Small intestine (tissue), 7 donors: ENCODE measurements at regions not wholly inside any gene's neighbourhood (a gene's known extent, or its start where the extent isn't known, plus 50 kb on each side); places are given as distances from the start of the nearest gene placed in this dataset.

ENCODE experiments used
- DNase-seq, 2 donors: peaks; one replicate each; pipeline versions ENCODE4 v3.0.0 to v3.0.0-alpha.2; 2013
- FAIRE-seq: peaks from 2 replicates; lab custom pipeline; 2012; peaks lifted over from hg19 to GRCh38; lab: Jason Lieb, UNC
- H3K27ac ChIP-seq, 3 donors: one replicate each; pipeline ENCODE4 v1.5.1; 2013; ENCODE audit warnings: low read length in 2 of 3, mild to moderate bottlenecking in 2 of 3, control low read depth in 1 of 3, inconsistent platforms in 1 of 3, low read depth in 1 of 3, moderate library complexity in 1 of 3
- H3K27me3 ChIP-seq, 3 donors: one replicate each; pipeline ENCODE4 v1.6.1; 2013; ENCODE audit warnings: low read length in 3 of 3, inconsistent platforms in 1 of 3; ENCODE audit not compliant: control insufficient read depth in 3 of 3, insufficient read depth in 3 of 3
- H3K36me3 ChIP-seq, 3 donors: one replicate each; pipeline ENCODE4 v1.6.1; 2013; ENCODE audit warnings: low read length in 3 of 3, inconsistent platforms in 1 of 3, low read depth in 1 of 3, mild to moderate bottlenecking in 1 of 3, moderate library complexity in 1 of 3; ENCODE audit not compliant: control insufficient read depth in 3 of 3, insufficient read depth in 2 of 3
- H3K4me1 ChIP-seq, 3 donors: one replicate each; pipeline ENCODE4 v1.6.1; 2013; ENCODE audit warnings: low read length in 2 of 3, inconsistent platforms in 1 of 3, low read depth in 1 of 3, mild to moderate bottlenecking in 1 of 3, moderate library complexity in 1 of 3; ENCODE audit not compliant: control insufficient read depth in 3 of 3, insufficient read depth in 2 of 3
- H3K4me3 ChIP-seq, 3 donors: one replicate each; pipeline ENCODE4 v1.5.1; 2013; ENCODE audit warnings: low read length in 3 of 3, control low read depth in 1 of 3, inconsistent platforms in 1 of 3, low read depth in 1 of 3, mild to moderate bottlenecking in 1 of 3, moderate library complexity in 1 of 3
- H3K9me3 ChIP-seq, 2 donors: one replicate each; pipeline ENCODE4 v1.6.1; 2013; ENCODE audit warnings: low read depth in 1 of 2, low read length in 1 of 2; ENCODE audit not compliant: control insufficient read depth in 2 of 2, insufficient read depth in 1 of 2
- WGBS, 3 donors: extraction: QIAGEN DNeasy Blood & Tissue Kit; methylation state at CpG; one replicate each; pipeline ENCODE4 v1.1.7; 2013; 5-methylcytosine and 5-hydroxymethylcytosine counted together
- donor health status: healthy with polysubstance abuse.
- donor health status: control.
- donor health status: control.
- donor health status: Bipolar disorder and iron deficiency.
- donor health status: healthy.

DNA sequence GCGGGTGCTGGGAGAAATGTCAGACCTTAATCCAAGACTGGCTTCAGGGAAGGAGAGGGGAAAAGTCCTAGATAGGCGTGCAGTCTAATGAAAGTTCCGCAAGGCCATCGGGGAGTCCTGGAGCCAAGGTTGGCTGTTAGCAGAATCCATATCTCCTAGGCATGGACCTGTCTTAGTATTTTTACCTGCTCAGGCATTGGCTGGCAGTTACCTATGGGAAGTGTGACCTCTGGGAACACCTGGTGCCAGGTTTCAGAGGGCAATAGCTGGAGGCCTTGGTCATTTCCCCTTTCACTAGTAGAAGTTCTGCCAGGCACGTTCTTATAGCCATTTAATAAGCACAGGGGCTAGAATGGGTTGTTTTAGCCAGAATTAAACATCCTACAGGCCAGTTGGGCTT is 330.8 kb upstream of the SEMA6D start:
- H3K27ac ChIP-seq: no peak overlapping the region
- WGBS, 3 donors: 77 to 90% (median 86%) methylated on average over 5 of the region's 5 CpGs
- no peaks in the 10 kb centered on the region for H3K36me3 ChIP-seq
- no peak for DNase-seq
- H3K9me3 ChIP-seq: no peaks in the 10 kb centered on the region
- no peaks in the 10 kb centered on the region for H3K27me3 ChIP-seq
- no peak for FAIRE-seq
- H3K4me3 ChIP-seq: no peak overlapping the region
- H3K4me1 ChIP-seq: peaks cover 0 to 8% (median 0%) of the 10 kb centered on the region in 3 donors

DNA sequence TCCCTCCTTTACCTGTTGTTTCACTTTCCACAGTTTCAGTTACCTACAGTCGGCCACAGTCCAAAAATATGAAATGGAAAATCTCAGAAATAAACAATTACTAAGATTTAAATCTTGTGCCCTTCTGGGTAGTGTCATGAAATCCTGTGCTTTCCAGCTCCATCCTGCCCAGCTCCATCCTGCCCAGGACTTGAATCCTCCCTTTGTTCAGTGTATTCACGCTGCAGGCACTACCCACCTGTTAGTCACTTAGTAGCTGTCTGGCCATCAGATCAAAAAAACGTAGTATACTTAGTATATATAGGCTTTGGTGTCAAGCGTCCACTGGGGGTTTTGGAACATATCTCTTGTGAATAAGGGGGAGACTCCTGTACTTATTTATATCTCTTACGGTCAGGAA is 329.0 kb upstream of the SEMA6D start:
- Histone ChIP-seq H3K4me3 (no peak overlapping the region), H3K4me1 (peaks cover 0 to 8% (median 0%) of the 10 kb centered on the region in 3 donors), H3K9me3 (no peaks in the 10 kb centered on the region), H3K27me3 (no peaks in the 10 kb centered on the region), H3K27ac (no peak overlapping the region), H3K36me3 (no peaks in the 10 kb centered on the region)
- no peak for DNase-seq
- 30 to 68% (median 42%) methylated on average over 5 of the region's 5 CpGs for WGBS, 3 donors
- FAIRE-seq: no peak

DNA sequence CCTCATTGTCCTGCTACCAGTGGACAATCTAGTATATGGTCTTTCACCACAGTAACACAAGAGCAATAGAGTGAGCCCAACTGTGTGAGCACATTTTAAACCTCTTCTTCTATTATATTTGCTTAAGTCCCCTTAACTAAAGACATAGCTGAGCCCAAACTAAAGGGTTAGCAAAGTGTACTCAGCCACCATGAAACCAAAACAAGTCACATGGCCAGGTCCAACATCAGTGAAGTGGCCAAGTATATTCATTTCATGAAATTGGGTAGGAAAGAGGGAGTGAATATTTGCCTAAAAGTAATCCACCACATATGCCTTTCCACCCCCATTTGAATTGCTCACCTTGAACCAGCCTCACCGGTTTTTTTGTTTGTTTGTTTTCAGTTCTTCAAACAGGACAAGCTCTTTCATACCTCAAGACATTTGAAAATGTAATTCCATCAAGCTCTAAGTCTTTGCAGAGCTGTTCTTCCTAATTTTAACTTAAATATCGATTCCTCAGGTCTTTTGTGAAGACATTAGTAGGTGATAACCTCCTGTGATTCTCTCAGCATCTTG is 327.0 kb upstream of the SEMA6D start:
- Histone ChIP-seq H3K27ac (no peak overlapping the region), H3K36me3 (no peaks in the 10 kb centered on the region), H3K27me3 (no peaks in the 10 kb centered on the region), H3K4me3 (no peak overlapping the region), H3K4me1 (no peaks in the 10 kb centered on the region), H3K9me3 (no peaks in the 10 kb centered on the region)
- no peak for DNase-seq
- FAIRE-seq: no peak
- WGBS, 3 donors: 60 to 65% (median 62%) methylated on average over 2 of the region's 2 CpGs

- Histone ChIP-seq H3K4me3 (no peak overlapping the region), H3K4me1 (no peaks in the 10 kb centered on the region), H3K36me3 (no peaks in the 10 kb centered on the region), H3K27ac (no peak overlapping the region), H3K9me3 (no peaks in the 10 kb centered on the region), H3K27me3 (no peaks in the 10 kb centered on the region)
- FAIRE-seq (no peak), DNase-seq (no peak)
- WGBS, 3 donors: 68 to 79% (median 70%) methylated on average over 6 of the region's 6 CpGs
Measured at GRCh38 chr15:47394286-47394809, 323.0 kb upstream of the SEMA6D start.

- no peaks in the 10 kb centered on the region for H3K9me3 ChIP-seq
- no peaks in the 10 kb centered on the region for H3K27me3 ChIP-seq
- no peak for DNase-seq
- no peak overlapping the region for H3K27ac ChIP-seq
- H3K4me1 ChIP-seq: no peaks in the 10 kb centered on the region
- no peaks in the 10 kb centered on the region for H3K36me3 ChIP-seq
- no peak overlapping the region for H3K4me3 ChIP-seq
- FAIRE-seq: no peak
Measured at GRCh38 chr15:47395076-47395475, 322.2 kb upstream of the SEMA6D start.

GRCh38 chr15:47397655-47398054 is 319.6 kb upstream of the SEMA6D start:
- Histone ChIP-seq H3K4me1 (no peaks in the 10 kb centered on the region), H3K27ac (no peak overlapping the region), H3K4me3 (no peak overlapping the region), H3K36me3 (no peaks in the 10 kb centered on the region), H3K9me3 (no peaks in the 10 kb centered on the region), H3K27me3 (no peaks in the 10 kb centered on the region)
- FAIRE-seq (no peak), DNase-seq (no peak)
- WGBS, 3 donors: 61 to 89% (median 84%) methylated on average over 2 of the region's 2 CpGs

DNA sequence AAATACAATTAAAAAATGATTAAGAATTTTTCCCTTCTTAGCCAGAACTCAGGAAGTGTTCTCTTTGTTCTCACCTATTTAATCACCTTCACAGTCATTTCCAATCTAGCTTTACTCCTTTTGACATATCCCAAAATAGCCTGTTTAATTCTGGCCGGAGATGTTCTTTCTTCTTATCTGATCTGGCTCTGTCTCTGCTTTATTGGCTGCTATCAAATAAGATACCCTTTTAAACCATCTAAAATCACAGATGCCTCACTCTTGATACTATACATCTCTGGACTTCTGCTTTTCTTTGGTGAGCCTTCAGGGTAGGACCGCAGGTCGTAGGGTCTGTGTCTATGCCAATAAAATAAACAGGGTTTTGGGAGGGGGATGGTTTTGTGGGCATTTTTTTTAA is 319.2 kb upstream of the SEMA6D start:
- 49 to 60% (median 58%) methylated on average over 3 of the region's 3 CpGs for WGBS, 3 donors

GRCh38 chr15:47398594-47398993 is 318.7 kb upstream of the SEMA6D start:
- DNase-seq (no peak), FAIRE-seq (no peak)
- Histone ChIP-seq H3K36me3 (no peaks in the 10 kb centered on the region), H3K27me3 (no peaks in the 10 kb centered on the region), H3K9me3 (no peaks in the 10 kb centered on the region), H3K27ac (no peak overlapping the region), H3K4me1 (no peaks in the 10 kb centered on the region), H3K4me3 (no peak overlapping the region)
- 75 to 87% (median 87%) methylated on average over 5 of the region's 5 CpGs for WGBS, 3 donors

More for the DNA sequence above, 319.2 kb upstream of the SEMA6D start:
- H3K27me3 ChIP-seq: no peaks in the 10 kb centered on the region
- H3K27ac ChIP-seq: no peak overlapping the region
- no peaks in the 10 kb centered on the region for H3K4me1 ChIP-seq
- H3K4me3 ChIP-seq: no peak overlapping the region
- DNase-seq: no peak
- no peaks in the 10 kb centered on the region for H3K9me3 ChIP-seq
- H3K36me3 ChIP-seq: no peaks in the 10 kb centered on the region
- FAIRE-seq: no peak

DNA sequence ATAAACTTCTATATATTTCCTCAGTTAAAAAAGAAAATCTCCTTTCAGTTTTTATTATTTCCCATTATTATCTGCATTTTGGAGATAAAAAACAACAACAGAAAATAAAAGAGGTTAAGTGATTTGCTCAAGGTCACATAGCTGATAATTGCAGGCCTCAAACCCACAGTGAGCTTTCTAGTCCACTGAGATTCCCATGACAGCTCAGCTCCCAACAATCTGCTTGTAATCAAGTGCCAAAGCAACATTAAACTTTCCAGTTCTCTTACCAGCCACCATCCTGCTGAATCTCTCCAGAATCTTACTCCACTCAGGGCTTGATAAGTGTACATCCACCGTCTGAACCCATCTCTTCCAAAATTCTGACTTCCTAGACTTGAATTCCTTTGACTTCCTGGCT is 318.2 kb upstream of the SEMA6D start:
- Histone ChIP-seq H3K27me3 (no peaks in the 10 kb centered on the region), H3K36me3 (no peaks in the 10 kb centered on the region), H3K4me3 (no peak overlapping the region), H3K27ac (no peak overlapping the region), H3K9me3 (no peaks in the 10 kb centered on the region), H3K4me1 (no peaks in the 10 kb centered on the region)
- no peak for FAIRE-seq
- WGBS, 3 donors: 69 to 93% (median 85%) methylated on average over 1 of the region's 1 CpG
- no peak for DNase-seq
